VCaP (cell line): ENCODE measurements at regions not wholly inside any gene's neighbourhood (a gene's known extent, or its start where the extent isn't known, plus 50 kb on each side); places are given as distances from the start of the nearest gene placed in this dataset.

Source experiments
- H3K27ac ChIP-seq: fragments of 450-650 bp; 2 replicates; pipeline ENCODE4 v1.5.1; 2017
- CTCF ChIP-seq: fragments of 450-650 bp; conservative IDR thresholded peaks from 2 replicates; pipeline ENCODE4 v1.5.1; 2017; ENCODE audit warnings: mild to moderate bottlenecking, moderate library complexity

GRCh38 chr20:50455656-50456451 lies 54.3 kb upstream of the PTPN1 start:
- no peak overlapping the region for H3K27ac ChIP-seq
- TF ChIP-seq CTCF, result no peak

GRCh38 chr20:50456452-50457324 lies 53.5 kb upstream of the PTPN1 start:
- 0 out of 2 replicates have a peak, but pooled peaks have one; percentile 11 for TF ChIP-seq CTCF
- no peak overlapping the region for H3K27ac ChIP-seq

GRCh38 chr20:50459124-50459918 lies 50.9 kb upstream of the PTPN1 start:
- TF ChIP-seq CTCF, result no peak
- H3K27ac ChIP-seq, result no peak overlapping the region

GRCh38 chr20:50460115-50460607 lies 50.0 kb upstream of the PTPN1 start:
- TF ChIP-seq CTCF, result no peak

More at GRCh38 chr20:50460115-50460607, 50.0 kb upstream of the PTPN1 start:
- H3K27ac ChIP-seq, result no peak overlapping the region
